Muscle layer of duodenum (tissue), 2 donors: ENCODE measurements at regions not wholly inside any gene's neighbourhood (a gene's known extent, or its start where the extent isn't known, plus 50 kb on each side); places are given as distances from the start of the nearest gene placed in this dataset.

Experiments used
- H3K27ac ChIP-seq: one replicate; pipeline ENCODE4 v1.7.0; 2013; ENCODE audit warnings: mild to moderate bottlenecking, low read length
- H3K27me3 ChIP-seq: one replicate; pipeline ENCODE4 v1.7.0; 2013; ENCODE audit warnings: low read depth, mild to moderate bottlenecking, control low read depth, low read length
- H3K36me3 ChIP-seq, 2 donors: one replicate each; pipeline ENCODE4 v1.7.0; 2013; ENCODE audit warnings: low read length in 2 of 2, control low read depth in 1 of 2, mild to moderate bottlenecking in 1 of 2; ENCODE audit not compliant: insufficient read depth in 2 of 2, control insufficient read depth in 1 of 2
- H3K4me1 ChIP-seq, 2 donors: one replicate each; pipeline ENCODE4 v1.7.0; 2013; ENCODE audit warnings: low read length in 2 of 2, mild to moderate bottlenecking in 2 of 2, control low read depth in 1 of 2, moderate library complexity in 1 of 2; ENCODE audit not compliant: insufficient read depth in 2 of 2, control insufficient read depth in 1 of 2
- H3K4me3 ChIP-seq, 2 donors: one replicate each; pipeline ENCODE4 v1.7.0; 2013; ENCODE audit warnings: low read length in 2 of 2, low read depth in 1 of 2, mild to moderate bottlenecking in 1 of 2
- H3K9me3 ChIP-seq, 2 donors: one replicate each; pipeline ENCODE4 v1.7.0; 2013; ENCODE audit warnings: low read length in 2 of 2, control low read depth in 1 of 2, mild to moderate bottlenecking in 1 of 2; ENCODE audit not compliant: control insufficient read depth in 1 of 2
- donor health status: healthy.

GRCh38 chr6:169865346-169866139 is 114.1 kb downstream of the ERMARD start:
- Histone ChIP-seq H3K4me1 (peaks cover 0 to 4% of the 10 kb centered on the region in 2 donors), H3K9me3 (no peaks in the 10 kb centered on the region), H3K36me3 (no peaks in the 10 kb centered on the region), H3K27me3 (no peaks in the 10 kb centered on the region), H3K27ac (no peak overlapping the region), H3K4me3 (no peak overlapping the region)

GRCh38 chr6:169864148-169865020 is 113.0 kb downstream of the ERMARD start:
- H3K4me1 ChIP-seq = peaks cover 0 to 4% of the 10 kb centered on the region in 2 donors
- no peak overlapping the region for H3K27ac ChIP-seq
- no peaks in the 10 kb centered on the region for H3K27me3 ChIP-seq
- no peak overlapping the region for H3K4me3 ChIP-seq
- H3K36me3 ChIP-seq = no peaks in the 10 kb centered on the region
- no peaks in the 10 kb centered on the region for H3K9me3 ChIP-seq

DNA sequence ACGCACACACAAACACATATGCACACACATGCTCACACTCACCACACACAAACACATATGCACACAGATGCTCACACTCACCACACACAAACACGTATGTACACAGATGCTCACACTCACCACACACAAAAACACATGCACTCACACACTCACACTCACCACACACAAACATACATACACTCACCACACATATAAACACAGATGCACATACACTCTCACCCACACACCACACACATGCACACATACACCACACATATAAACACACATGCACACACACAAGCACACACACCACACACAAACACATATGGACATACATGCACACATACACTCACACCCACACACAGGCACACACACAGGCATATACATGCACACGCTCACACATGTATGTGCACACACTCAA is 112.3 kb downstream of the ERMARD start:
- Histone ChIP-seq H3K4me3 (no peak overlapping the region), H3K9me3 (no peaks in the 10 kb centered on the region), H3K36me3 (no peaks in the 10 kb centered on the region), H3K4me1 (peaks cover 0 to 4% of the 10 kb centered on the region in 2 donors), H3K27me3 (no peaks in the 10 kb centered on the region), H3K27ac (no peak overlapping the region)

GRCh38 chr6:169862892-169863525 is 111.6 kb downstream of the ERMARD start:
- H3K4me1 ChIP-seq = peaks cover 0 to under 1% of the 10 kb centered on the region in 2 donors
- H3K36me3 ChIP-seq = no peaks in the 10 kb centered on the region
- H3K27me3 ChIP-seq = no peaks in the 10 kb centered on the region
- peaks cover 0 to under 1% of the 10 kb centered on the region in 2 donors for H3K9me3 ChIP-seq
- H3K4me3 ChIP-seq = no peak overlapping the region
- no peak overlapping the region for H3K27ac ChIP-seq

- no peak overlapping the region for H3K27ac ChIP-seq
- H3K27me3 ChIP-seq = no peaks in the 10 kb centered on the region
Observed at GRCh38 chr6:169862043-169862891, 110.8 kb downstream of the ERMARD start.

DNA sequence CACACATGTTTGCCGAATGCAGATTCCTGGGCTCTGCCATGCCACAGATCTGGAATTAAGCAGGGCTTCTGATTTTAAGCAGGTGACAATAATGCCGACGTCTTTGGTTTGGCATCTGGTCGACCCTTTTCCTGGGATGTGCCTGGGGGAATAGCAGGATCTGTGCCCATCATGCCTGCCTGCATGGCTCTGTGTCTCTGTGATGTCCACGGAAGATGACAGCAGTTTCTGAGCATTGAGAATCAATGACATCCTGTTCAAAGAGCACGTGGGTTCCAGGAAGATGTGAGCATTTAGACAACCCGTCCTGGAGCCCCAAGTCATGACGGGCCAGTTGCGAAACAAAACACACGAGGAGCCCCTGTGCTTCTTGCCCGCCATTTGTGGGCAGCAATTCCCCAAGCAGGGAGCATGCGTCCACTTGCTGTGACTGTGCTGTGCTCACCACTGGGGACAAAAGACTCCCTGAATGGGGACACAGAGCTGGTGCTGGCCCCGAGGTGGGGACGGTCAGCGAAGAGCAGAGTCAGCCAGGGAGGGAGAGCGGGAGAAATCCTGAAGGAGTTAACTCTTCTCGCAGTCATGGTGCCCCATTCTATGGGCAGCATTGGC is 110.1 kb downstream of the ERMARD start:
- Histone ChIP-seq H3K27me3 (no peaks in the 10 kb centered on the region), H3K4me1 (no peaks in the 10 kb centered on the region), H3K4me3 (no peak overlapping the region), H3K9me3 (peaks cover 0 to 10% of the 10 kb centered on the region in 2 donors), H3K27ac (no peak overlapping the region), H3K36me3 (no peaks in the 10 kb centered on the region)

More at GRCh38 chr6:169862043-169862891, 110.8 kb downstream of the ERMARD start:
- H3K4me1 ChIP-seq = no peaks in the 10 kb centered on the region
- no peaks in the 10 kb centered on the region for H3K36me3 ChIP-seq
- no peak overlapping the region for H3K4me3 ChIP-seq
- H3K9me3 ChIP-seq = peaks cover 0 to 8% of the 10 kb centered on the region in 2 donors

- no peaks in the 10 kb centered on the region for H3K4me1 ChIP-seq
- no peaks in the 10 kb centered on the region for H3K27me3 ChIP-seq
- H3K27ac ChIP-seq = no peak overlapping the region
- no peaks in the 10 kb centered on the region for H3K36me3 ChIP-seq
- peaks cover 0 to 10% of the 10 kb centered on the region in 2 donors for H3K9me3 ChIP-seq
- H3K4me3 ChIP-seq = no peak overlapping the region
Observed at GRCh38 chr6:169859978-169860703, 108.7 kb downstream of the ERMARD start.

- peaks cover 0 to 10% of the 10 kb centered on the region in 2 donors for H3K9me3 ChIP-seq
- H3K4me1 ChIP-seq = no peaks in the 10 kb centered on the region
- H3K36me3 ChIP-seq = no peaks in the 10 kb centered on the region
- no peaks in the 10 kb centered on the region for H3K27me3 ChIP-seq
- no peak overlapping the region for H3K4me3 ChIP-seq
- H3K27ac ChIP-seq = no peak overlapping the region
Observed at GRCh38 chr6:169859401-169859977, 108.1 kb downstream of the ERMARD start.

GRCh38 chr6:169858935-169859351 is 107.5 kb downstream of the ERMARD start:
- Histone ChIP-seq H3K36me3 (no peaks in the 10 kb centered on the region), H3K27me3 (no peaks in the 10 kb centered on the region), H3K4me3 (no peak overlapping the region), H3K27ac (no peak overlapping the region), H3K9me3 (peaks cover 0 to 10% of the 10 kb centered on the region in 2 donors), H3K4me1 (no peaks in the 10 kb centered on the region)
